ENCODE measurements at regions not wholly inside any gene's neighbourhood (a gene's known extent, or its start where the extent isn't known, plus 50 kb on each side); places are given as distances from the start of the nearest gene placed in this dataset.

GRCh38 chr13:29909975-29910674 is 59.7 kb upstream of the UBL3 start:
- ATAC-seq (no peak), DNase-seq (ENCODE audit: low spot score) (no peak)
- H3K9me3 Mint-ChIP-seq, result no peaks in the 10 kb centered on the region; the same call in 1 of the 2 replicates
- no peak overlapping the region for H3K27ac Mint-ChIP-seq
- no peaks in the 10 kb centered on the region for H3K27me3 Mint-ChIP-seq (ENCODE audit: low read depth)
- no peak for TF ChIP-seq NFATC4 (CRISPR knock-in tag; IDR thresholded peaks at IDR 0.05)
- TF ChIP-seq SOX15 (CRISPR knock-in tag; IDR thresholded peaks at IDR 0.05), result no peak
- no peak for TF ChIP-seq NR3C1 (CRISPR knock-in tag; conservative IDR thresholded peaks at IDR 0.05; ENCODE audit: low read depth)
- no peak for TF ChIP-seq ZNF281 (CRISPR knock-in tag; IDR thresholded peaks at IDR 0.05)
- TF ChIP-seq ZNF671 (CRISPR knock-in tag; IDR thresholded peaks at IDR 0.05), result no peak
- TF ChIP-seq IRF2 (CRISPR knock-in tag; IDR thresholded peaks at IDR 0.05; ENCODE audit: borderline replicate concordance, low read depth), result no peak
- no peak for TF ChIP-seq ELF4 (CRISPR knock-in tag; IDR thresholded peaks at IDR 0.05; ENCODE audit: low read depth)
- TF ChIP-seq FOXP1 (CRISPR knock-in tag; IDR thresholded peaks at IDR 0.05; ENCODE audit: borderline replicate concordance), result no peak
- no peak for TF ChIP-seq ETV6 (CRISPR knock-in tag; IDR thresholded peaks at IDR 0.05)
- no peak for TF ChIP-seq RELA (CRISPR knock-in tag; IDR thresholded peaks at IDR 0.05; ENCODE audit: borderline replicate concordance)
- no peak for TF ChIP-seq CDX4 (CRISPR knock-in tag; IDR thresholded peaks at IDR 0.05; ENCODE audit: borderline replicate concordance)
- no peak for TF ChIP-seq SMAD3 (CRISPR knock-in tag; IDR thresholded peaks at IDR 0.05; ENCODE audit: borderline replicate concordance)
- no peak for TF ChIP-seq MXD4 (CRISPR knock-in tag; IDR thresholded peaks at IDR 0.05; ENCODE audit: borderline replicate concordance)
- no peak for TF ChIP-seq MAX (CRISPR knock-in tag; IDR thresholded peaks at IDR 0.05)
- TF ChIP-seq STAT6 (CRISPR knock-in tag; conservative IDR thresholded peaks at IDR 0.05; ENCODE audit: low read depth), result no peak
- no peak for TF ChIP-seq RORB (CRISPR knock-in tag; IDR thresholded peaks at IDR 0.05)
- no peak for TF ChIP-seq EMX1 (CRISPR knock-in tag; IDR thresholded peaks at IDR 0.05)
- ChIA-PET CTCF (no interaction called here), POLR2A (no interaction called here)
- H3K36me3 Mint-ChIP-seq, result no peaks in the 10 kb centered on the region
- no peak overlapping the region for H3K4me3 Mint-ChIP-seq
- no peaks in the 10 kb centered on the region; the same call in 1 of the 2 replicates for H3K4me1 Mint-ChIP-seq

- H3K27me3 Mint-ChIP-seq (ENCODE audit: low read depth), result no peaks in the 10 kb centered on the region
- no peaks in the 10 kb centered on the region; the same call in 1 of the 2 replicates for H3K4me1 Mint-ChIP-seq
- CTCF ChIA-PET, result interaction anchor here (1.8 kb wide), 1 partner anchor 15 kb away, joined by 8 read pairs; no protein-coding TSS in a partner anchor
- DNase-seq (ENCODE audit: low spot score) (no peak), ATAC-seq (no peak)
- H3K27ac Mint-ChIP-seq, result no peak overlapping the region
- no peaks in the 10 kb centered on the region for H3K9me3 Mint-ChIP-seq
- POLR2A ChIA-PET, result no interaction called here
- no peak overlapping the region for H3K4me3 Mint-ChIP-seq
- no peaks in the 10 kb centered on the region for H3K36me3 Mint-ChIP-seq
- TF ChIP-seq CREB1 (CRISPR knock-in tag; IDR thresholded peaks at IDR 0.05) (no peak), FOXJ3 (CRISPR knock-in tag; IDR thresholded peaks at IDR 0.05; ENCODE audit: borderline replicate concordance) (no peak), ZBTB43 (CRISPR knock-in tag; IDR thresholded peaks at IDR 0.05) (no peak), NR2C2 (CRISPR knock-in tag; IDR thresholded peaks at IDR 0.05) (no peak), ATF3 (CRISPR knock-in tag; conservative IDR thresholded peaks at IDR 0.05) (no peak), EMX1 (CRISPR knock-in tag; IDR thresholded peaks at IDR 0.05) (no peak), PRDM15 (CRISPR knock-in tag; IDR thresholded peaks at IDR 0.05) (no peak)
These were observed 58.8 kb upstream of the UBL3 start for GRCh38 chr13:29909081-29909730.
